NOMO-1 (cell line): ENCODE measurements at regions not wholly inside any gene's neighbourhood (a gene's known extent, or its start where the extent isn't known, plus 50 kb on each side); places are given as distances from the start of the nearest gene placed in this dataset.

Source experiments
- DNase-seq, 2 experiments: peaks; one replicate each; lab custom pipeline; 2025; ENCODE audit not compliant: unreplicated experiment in 2 of 2; lab: John Stamatoyannopoulos, UW

DNA sequence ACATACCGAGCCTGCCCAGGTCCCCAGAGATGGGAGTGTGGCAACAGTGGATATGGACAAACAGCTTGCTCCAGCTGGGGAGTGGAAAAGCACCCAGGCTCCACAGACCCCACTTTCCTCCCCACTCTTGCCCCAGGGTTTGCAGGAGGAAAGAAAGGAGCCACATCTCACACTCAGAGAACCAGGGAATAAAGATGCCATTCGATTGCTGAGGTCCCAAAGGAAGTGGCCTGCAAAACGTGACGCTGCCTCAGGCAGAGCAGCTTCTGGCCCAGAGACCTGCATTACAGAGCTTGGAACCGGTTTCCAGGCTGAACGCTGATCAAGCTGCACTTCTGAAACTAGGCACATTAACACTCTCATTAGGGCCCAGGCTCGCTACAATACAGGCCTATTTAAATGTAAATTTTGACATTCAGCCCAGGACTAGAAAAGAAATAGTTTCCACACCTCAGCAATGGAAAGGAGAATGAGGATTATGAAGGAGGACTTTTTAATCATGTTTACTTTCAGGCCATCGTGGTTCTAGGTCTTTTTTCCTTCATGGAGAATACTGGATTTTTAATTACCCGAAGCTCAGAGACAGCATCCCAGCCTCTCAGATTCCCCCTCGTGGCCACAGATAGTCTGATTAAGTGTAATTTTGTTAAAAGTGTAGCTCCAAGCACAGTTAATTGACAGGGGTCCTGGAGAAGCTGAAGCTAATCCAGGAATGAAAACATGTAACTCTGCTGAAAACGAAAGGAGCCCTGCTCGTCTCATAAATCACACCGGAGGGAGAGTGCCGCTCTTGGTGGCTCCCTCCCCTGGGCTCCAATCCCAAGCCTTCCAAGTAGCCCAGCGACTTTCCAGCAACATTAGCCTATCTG, 221.3 kb upstream of the RAB6C start:
- DNase-seq: no peak

DNA sequence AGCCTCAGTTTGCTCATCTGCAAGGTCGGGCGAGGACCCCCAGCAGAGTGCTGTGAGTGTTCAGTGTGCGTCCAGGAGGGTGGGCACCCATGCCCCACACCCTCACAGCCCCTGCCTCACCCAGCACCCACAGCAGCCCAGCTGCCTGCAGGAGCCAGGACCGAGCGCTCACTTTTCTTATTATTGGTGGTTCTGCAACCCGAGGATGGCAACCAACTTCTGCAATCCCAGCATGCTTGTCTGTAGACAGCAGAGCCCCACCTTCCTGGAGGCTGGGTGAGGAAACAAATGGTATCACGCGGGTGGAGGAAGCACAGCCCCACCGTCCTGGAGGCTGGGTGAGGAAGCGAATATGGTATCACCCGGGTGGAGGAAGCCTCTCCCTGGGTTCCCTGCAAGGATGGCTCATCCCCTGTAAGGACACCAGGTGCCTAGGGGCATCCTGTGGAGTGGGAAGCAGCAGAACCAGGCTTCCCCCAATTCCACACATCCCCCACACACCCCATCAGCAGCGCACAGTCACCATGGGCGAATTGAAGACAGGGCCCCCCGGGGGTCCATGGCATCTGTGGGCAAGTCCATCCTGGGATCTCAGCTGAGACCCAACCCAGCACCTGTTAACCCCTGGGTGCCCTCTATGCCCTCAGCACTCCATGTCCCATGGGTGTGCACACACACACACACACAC, 220.5 kb upstream of the RAB6C start:
- peak; percentile 40 to 41 for DNase-seq

GRCh38 chr2:129759472-129760010, 219.9 kb upstream of the RAB6C start:
- no peak for DNase-seq

GRCh38 chr2:129760669-129761068, 218.8 kb upstream of the RAB6C start:
- no peak for DNase-seq

DNA sequence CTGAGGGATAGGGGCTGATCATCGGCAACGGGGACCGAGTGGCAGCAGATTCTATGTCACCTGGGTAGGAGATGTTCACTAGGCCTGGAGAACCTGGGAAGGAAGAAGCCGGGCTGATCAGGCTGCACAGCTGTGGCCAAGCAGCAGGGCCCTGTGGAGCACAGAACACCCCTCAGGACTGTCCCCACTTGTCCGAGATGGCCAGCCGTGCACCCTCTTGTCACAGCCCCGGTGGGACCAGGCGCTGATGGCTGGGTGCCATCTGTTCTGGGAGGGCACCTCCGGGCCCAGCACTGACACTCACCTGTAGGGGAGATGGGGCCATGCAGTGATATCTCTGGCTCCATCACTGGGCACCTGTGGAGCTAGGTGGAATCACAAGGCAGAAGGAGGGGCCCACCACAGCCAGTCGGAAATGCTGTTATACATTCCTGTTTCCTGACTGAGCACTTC, 217.9 kb upstream of the RAB6C start:
- no peak for DNase-seq

DNA sequence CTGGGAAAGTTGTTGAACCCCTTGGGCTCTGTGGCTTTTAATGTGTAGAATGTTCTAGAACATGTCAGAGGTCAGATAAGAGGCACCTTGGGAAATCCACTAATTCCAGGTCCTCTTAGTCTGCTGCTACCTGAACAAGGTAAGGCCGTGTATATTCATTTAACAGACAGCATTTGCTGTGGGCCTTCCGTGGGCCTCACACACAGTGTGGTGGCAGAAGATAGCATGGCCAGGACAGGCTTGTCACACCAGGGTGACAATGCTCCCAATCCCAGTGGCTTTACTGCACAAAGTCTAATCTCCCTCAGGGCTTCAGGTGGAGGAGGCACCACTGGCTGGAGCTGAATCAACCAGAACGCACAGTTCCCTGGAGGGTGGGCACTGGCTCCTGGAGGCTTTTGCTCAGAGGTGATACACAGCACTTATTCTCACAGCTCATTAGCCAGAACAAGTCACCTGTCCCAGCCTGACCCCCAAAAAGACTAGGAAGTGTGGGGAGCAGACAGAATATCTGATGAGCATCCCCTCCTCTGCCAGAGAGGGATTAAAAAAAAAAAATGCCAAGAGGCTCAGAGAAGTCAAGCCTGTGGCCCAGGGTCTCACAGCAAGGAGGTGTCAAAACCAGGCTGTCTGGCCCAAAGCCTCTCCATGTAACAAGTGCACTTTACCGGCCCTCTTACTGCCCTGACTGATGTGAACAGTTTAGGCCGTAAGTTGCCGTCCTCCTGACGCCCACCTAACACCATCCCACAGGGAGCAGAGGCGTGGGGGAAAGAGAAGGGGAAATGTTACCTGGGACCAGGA, 216.9 kb upstream of the RAB6C start:
- DNase-seq: no peak

- DNase-seq: no peak
Observed at GRCh38 chr2:129763190-129763846, 216.1 kb upstream of the RAB6C start.

DNA sequence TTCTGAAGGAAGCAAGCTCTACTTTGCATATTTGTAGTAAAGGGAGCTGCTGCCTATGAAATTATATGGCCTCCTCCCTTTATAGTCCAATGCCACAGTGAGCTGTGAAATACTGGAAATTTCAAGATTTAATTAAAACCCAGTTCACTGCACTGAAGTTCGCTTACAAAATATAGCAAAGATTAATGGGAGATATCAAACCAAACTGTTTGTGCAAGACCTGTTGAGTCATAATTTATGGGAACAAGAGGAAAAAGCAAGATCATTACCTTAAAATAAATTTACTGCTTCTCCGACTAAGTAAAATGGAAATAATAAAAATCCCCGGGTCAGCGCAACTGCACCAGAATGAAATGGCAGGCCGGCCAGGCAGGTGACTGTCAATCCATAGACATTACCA, 215.5 kb upstream of the RAB6C start:
- no peak for DNase-seq

GRCh38 chr2:129764376-129765325, 214.8 kb upstream of the RAB6C start:
- no peak for DNase-seq

DNA sequence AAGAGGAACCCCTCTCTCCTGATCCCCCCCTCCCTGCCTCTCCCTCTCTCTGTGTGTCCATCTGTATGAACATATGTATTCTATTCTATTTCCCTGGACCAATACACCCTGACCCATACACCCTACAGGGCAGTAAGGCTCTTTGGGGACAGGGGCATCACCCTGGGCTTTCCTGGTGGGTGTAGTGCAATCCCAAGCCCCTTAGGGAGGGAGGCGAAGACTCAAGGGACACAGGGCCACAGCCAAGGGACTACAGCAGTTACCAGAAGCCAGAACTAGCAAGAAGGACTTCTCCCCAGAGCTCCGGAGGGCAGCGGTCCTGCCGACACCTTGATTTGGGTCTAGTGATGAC, 214.2 kb upstream of the RAB6C start:
- DNase-seq: no peak

GRCh38 chr2:129765678-129766351, 213.7 kb upstream of the RAB6C start:
- DNase-seq: no peak

DNA sequence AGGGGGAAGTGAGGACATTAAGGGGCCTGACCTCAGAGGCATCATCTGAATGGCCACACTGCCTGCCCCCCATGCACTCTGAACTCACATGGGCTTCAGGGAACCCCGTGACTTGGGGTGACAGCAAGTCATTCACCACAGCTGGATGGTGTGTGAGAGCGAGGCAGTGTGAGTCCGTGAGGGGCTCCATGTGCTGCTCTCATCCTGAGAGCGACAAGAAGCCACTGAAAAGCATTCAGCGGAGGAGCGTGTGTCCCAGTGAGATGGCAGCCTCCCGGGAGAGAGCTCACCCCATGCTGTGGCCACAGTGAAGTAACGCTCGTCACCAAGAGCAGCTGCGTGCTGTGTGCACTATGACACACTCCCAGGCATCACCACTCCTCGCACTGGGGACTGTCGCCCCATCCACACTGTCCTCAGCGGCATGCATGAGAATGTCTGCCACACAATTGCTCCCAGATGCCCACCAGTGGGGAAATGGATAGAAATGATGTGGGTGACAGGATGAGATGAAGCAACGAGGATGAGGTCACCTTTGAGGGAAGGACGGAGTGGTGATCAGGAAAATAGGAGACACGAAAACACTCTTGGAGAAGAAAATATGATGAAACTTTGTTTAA, 213.0 kb upstream of the RAB6C start:
- no peak for DNase-seq

GRCh38 chr2:129767346-129768035, 212.0 kb upstream of the RAB6C start:
- no peak for DNase-seq

DNA sequence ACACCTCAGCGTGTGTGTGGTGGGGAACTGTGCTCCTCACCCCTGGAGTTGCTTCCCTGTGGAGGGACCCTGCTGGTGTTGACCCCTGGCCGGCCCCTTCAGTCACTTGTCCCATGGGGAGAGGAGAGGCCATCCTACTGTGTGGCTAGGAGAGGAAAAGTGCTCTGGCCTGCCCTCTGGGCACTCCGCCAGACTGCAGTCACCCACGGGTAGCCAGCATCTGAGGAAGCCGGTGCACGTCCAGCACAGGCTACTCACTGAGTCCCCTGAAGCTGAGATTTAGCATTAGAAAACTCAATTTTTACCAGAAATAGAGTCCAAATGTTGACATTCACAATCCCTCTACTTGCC, 211.5 kb upstream of the RAB6C start:
- DNase-seq: no peak

DNA sequence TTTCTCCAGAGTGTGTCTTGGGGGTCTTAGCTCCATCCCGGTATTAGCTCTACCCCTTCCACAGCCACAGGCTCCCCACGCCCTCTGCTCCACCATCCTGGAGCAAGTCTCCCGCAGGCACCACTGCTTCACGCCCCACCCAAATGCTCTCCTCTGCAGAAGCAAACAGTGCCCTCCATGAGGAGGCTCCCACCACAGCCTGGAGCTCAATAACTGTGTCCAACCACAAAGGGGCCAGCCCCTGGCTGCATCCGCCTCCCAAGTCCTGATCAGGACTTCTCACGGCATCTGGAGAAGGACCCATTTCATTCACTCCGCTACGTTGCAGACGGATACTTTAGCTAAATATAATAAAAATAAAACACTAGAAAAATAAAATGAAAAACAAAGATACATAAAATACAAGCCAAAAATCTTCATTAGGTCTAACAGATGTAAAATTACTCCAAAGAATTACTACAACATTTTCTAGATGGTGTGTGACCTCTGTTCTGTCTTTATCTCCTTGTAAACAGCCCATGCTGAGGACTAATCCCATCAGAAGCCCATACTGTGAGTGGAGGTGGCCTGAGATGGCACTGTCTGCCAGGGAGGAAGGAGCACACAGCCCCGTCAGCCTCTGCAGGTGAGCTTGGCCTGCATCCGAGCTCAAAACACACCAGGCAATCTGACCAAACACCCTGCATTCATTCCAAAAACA, 210.8 kb upstream of the RAB6C start:
- DNase-seq: no peak

- DNase-seq: no peak
Observed at GRCh38 chr2:129769185-129769991, 210.1 kb upstream of the RAB6C start.
